ENCODE measurements at regions not wholly inside any gene's neighbourhood (a gene's known extent, or its start where the extent isn't known, plus 50 kb on each side); places are given as distances from the start of the nearest gene placed in this dataset.

DNA sequence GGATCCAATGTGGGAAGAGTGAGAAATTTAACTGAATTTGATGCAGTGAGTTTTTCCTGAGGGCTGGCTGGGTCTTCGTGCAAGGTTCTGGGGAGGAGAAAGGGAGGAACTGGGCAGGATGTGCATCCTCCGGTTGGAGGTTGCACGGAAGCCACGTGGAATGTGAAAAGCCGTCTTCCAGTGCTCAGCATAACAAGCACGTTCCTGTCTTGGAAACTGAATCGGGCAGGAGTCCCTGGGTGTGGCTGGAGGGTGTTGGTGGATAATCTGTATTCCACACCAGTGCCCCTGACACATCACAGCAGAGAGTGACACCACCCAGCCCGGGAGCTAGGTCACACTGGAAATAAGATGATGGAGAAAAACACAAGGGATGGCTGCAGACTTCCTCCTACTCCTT, 154.3 kb downstream of the C5orf15 start:
- no peaks in the 10 kb centered on the region for H3K4me1 Mint-ChIP-seq (ENCODE audit: low read depth)
- H3K27ac Mint-ChIP-seq, result no peak overlapping the region
- no peaks in the 10 kb centered on the region for H3K9me3 Mint-ChIP-seq
- no peak for DNase-seq
- TF ChIP-seq CTCF (IDR thresholded peaks at IDR 0.05), result no peak
- peaks cover 45% of the 10 kb centered on the region for H3K27me3 Mint-ChIP-seq (ENCODE audit: insufficient read depth)
- H3K4me3 Mint-ChIP-seq, result no peak overlapping the region
- no peaks in the 10 kb centered on the region for H3K36me3 Mint-ChIP-seq (ENCODE audit: low read depth)

DNA sequence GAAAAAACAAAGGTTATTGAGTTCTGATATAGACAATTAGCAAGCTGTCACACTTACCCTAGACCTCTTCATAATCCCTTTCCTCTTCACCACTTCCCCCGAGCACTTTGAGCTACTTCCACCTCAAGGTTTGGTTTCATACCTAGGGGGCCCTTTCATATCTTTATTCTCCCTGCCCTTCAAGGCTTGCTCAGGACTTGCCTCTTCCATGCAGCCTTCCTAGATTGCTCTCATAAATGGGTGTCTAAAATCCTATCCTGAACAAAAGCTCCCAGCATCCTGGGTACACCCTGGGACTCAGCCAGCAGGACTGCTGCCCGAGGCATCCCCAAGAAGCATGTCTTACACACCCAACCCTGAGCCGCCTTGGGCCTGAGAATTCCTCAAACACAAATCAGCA, 157.3 kb downstream of the C5orf15 start:
- Mint-ChIP-seq H3K4me3 (no peak overlapping the region), H3K4me1 (ENCODE audit: low read depth) (no peaks in the 10 kb centered on the region), H3K27ac (no peak overlapping the region), H3K36me3 (ENCODE audit: low read depth) (no peaks in the 10 kb centered on the region), H3K9me3 (no peaks in the 10 kb centered on the region), H3K27me3 (ENCODE audit: insufficient read depth) (peaks cover 50% of the 10 kb centered on the region)
- no peak for DNase-seq
- no peak for TF ChIP-seq CTCF (IDR thresholded peaks at IDR 0.05)

GRCh38 chr5:133809801-133810200, 158.6 kb downstream of the C5orf15 start:
- H3K27me3 Mint-ChIP-seq (ENCODE audit: insufficient read depth), result peaks cover 48% of the 10 kb centered on the region
- H3K27ac Mint-ChIP-seq, result no peak overlapping the region
- TF ChIP-seq CTCF (IDR thresholded peaks at IDR 0.05), result no peak

DNA sequence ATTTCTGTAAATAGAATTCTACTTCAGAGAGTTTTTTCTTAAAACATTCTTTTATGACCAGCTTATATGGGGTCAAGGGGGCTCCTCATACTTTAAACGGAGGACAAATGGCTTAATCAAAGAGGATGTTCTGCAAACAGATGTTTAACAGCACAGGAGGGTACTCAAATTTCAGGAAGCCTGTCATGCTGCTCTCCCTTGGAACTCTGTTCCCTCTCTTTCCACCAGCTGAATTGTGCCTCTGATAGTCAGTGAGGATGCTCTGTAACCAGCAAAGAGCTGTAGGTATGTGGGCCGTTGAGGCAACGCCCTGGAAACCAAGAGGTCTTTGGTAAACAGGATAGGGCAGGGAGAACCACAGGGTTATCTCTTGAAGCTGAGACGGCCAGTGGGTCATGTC, 161.1 kb downstream of the C5orf15 start:
- Mint-ChIP-seq H3K27ac (no peak overlapping the region), H3K9me3 (no peaks in the 10 kb centered on the region), H3K27me3 (ENCODE audit: insufficient read depth) (peaks cover 47% of the 10 kb centered on the region), H3K4me3 (no peak overlapping the region), H3K36me3 (ENCODE audit: low read depth) (no peaks in the 10 kb centered on the region), H3K4me1 (ENCODE audit: low read depth) (no peaks in the 10 kb centered on the region)
- TF ChIP-seq CTCF (IDR thresholded peaks at IDR 0.05), result no peak
- no peak for DNase-seq

More at GRCh38 chr5:133809801-133810200, 158.6 kb downstream of the C5orf15 start:
- no peak for DNase-seq
- no peak overlapping the region for H3K4me3 Mint-ChIP-seq
- H3K36me3 Mint-ChIP-seq (ENCODE audit: low read depth), result no peaks in the 10 kb centered on the region
- H3K4me1 Mint-ChIP-seq (ENCODE audit: low read depth), result no peaks in the 10 kb centered on the region
- H3K9me3 Mint-ChIP-seq, result no peaks in the 10 kb centered on the region

DNA sequence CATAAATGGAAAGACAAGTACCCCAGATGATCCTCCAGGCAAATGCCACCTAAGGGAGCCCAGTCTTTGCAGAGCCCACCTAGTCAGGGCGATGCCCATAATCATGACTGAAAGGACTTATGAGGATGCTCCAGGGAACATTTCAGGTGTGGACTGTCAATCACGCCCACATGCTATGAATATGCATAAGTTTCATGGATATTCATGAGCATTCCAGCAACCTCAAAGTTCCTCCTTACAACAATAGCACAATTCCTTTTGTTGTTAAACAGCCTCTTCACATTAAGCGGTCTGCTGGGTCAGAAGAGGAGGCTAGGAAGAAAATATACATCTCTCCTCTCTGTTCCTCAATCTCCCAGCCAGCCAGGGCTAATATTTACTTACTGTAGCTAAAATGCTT, 161.6 kb downstream of the C5orf15 start:
- no peak overlapping the region for H3K27ac Mint-ChIP-seq
- no peaks in the 10 kb centered on the region for H3K36me3 Mint-ChIP-seq (ENCODE audit: low read depth)

More for the DNA sequence above, 161.6 kb downstream of the C5orf15 start:
- DNase-seq, result no peak
- peaks cover 47% of the 10 kb centered on the region for H3K27me3 Mint-ChIP-seq (ENCODE audit: insufficient read depth)
- no peak for TF ChIP-seq CTCF (IDR thresholded peaks at IDR 0.05)
- H3K4me1 Mint-ChIP-seq (ENCODE audit: low read depth), result no peaks in the 10 kb centered on the region
- no peaks in the 10 kb centered on the region for H3K9me3 Mint-ChIP-seq
- no peak overlapping the region for H3K4me3 Mint-ChIP-seq
